AG09309 (cell line): ENCODE measurements at regions not wholly inside any gene's neighbourhood (a gene's known extent, or its start where the extent isn't known, plus 50 kb on each side); places are given as distances from the start of the nearest gene placed in this dataset.

Experiments
- DNase-seq: peaks from one replicate; pipeline ENCODE4 v3.0.0-alpha.2; 2010; ENCODE audit warnings: low read depth
- H3K4me3 ChIP-seq: 2 replicates; pipeline ENCODE4 v1.5.1; 2011; ENCODE audit warnings: mild to moderate bottlenecking, low read depth, low read length, moderate library complexity; ENCODE audit not compliant: control insufficient read depth
- CTCF ChIP-seq: IDR thresholded peaks from 2 replicates; pipeline ENCODE4 v1.5.1; 2011; ENCODE audit warnings: mild to moderate bottlenecking, low read depth, low read length, inconsistent platforms; ENCODE audit not compliant: insufficient read depth, control insufficient read depth; ENCODE audit errors: missing control alignments

DNA sequence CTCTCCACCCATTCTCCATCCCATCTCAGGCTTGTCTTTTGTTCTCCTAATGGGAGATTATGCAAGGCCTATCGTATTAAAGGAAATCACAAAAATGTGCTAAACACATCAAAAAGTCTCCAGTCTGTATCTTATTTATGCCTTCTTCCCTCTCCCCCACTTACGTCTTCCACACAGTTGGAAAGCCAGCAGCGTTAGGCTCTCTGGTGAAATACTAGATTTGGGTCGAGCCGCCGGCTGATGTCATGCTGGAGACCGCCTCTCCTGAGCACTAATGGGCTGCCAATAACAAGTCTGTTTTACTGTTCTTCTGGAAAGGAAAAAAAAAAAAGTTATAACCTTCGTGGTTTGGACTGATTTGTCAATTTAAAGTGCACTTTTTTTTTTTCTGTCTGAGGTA, 182.7 kb upstream of the SIX2 start:
- H3K4me3 ChIP-seq, result no peak overlapping the region
- no peak for DNase-seq
- TF ChIP-seq CTCF, result no peak

DNA sequence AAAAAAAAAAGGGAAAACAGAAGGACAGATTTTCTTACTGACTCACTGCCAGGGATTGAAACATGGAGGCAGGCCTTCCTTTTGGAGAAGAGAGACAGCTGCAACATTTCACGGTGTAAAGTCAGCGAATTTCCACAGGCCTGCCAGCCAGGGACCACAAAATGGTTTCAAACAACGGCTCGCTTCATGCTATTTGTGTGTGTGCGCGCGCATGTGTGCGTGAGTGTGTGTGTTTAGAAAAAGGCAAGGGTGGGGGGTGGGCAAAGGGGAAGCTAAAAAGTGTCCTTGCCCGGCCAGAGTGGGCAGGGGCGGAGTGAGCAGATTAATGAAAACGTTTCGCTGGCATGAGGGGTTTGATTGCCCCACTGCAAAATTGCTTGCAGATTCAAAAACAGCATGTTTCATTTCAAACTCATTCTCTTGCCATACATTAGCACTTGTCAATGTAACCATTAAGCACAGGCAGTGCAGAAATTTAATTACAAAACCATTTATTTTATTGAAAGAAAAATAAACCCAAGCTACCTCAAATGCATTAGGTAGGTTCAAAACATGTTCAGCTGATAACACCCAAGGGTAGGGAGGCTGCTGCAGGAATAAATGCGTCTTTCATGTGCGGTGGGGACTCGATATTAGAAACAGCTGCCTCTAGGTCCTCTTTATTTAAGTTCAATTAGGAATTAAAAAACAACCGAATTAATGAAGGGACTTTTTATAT, 182.1 kb upstream of the SIX2 start:
- H3K4me3 ChIP-seq, result no peak overlapping the region
- DNase-seq, result no peak
- TF ChIP-seq CTCF, result no peak

DNA sequence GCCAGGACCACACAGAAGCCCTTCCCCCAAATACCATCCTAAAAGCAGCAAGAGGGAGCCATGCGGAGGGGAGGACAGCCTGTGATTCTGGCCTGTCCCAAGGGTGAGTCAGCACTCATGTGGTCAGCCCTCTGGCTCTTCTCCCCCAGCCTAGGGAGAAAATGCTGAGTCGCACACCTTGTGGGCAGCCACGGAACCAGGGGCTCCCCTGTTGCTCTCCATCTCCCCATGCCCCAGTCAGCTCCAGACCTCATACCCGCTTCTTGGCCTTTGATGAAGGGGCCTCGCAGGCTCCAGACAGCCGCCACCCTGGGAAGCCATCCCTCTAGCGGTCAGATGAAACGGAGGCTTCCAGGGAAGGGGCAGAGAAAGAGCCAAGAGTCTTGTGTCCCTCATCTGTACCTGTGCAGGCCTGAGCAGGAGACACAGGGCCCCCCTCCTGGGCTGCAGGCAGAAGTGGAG, 181.3 kb upstream of the SIX2 start:
- DNase-seq, result no peak
- no peak for TF ChIP-seq CTCF
- no peak overlapping the region for H3K4me3 ChIP-seq

DNA sequence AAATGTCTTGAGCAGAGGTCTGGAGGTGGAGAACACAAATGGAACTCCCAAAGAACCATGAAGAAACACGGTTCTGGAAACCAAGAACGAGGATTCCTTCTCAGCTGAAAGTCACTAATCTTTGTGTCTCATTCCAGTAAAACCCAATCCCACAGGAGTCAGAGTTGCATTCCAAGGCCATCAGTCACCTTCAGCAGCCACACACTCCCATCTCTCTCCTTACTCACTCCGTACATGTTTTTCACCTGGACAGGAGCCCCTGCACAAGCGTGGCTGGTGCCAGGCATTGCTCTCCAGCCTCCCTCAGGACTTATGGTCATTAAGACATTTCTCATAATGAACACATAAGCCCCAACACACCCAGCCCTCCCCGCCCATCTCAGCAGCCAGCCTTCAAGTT, 175.4 kb upstream of the SIX2 start:
- no peak for DNase-seq
- no peak for TF ChIP-seq CTCF
- no peak overlapping the region for H3K4me3 ChIP-seq

- TF ChIP-seq CTCF, result no peak
- no peak overlapping the region for H3K4me3 ChIP-seq
- no peak for DNase-seq
Measured at GRCh38 chr2:45182667-45183295, 173.5 kb upstream of the SIX2 start.

GRCh38 chr2:45180779-45181178, 171.5 kb upstream of the SIX2 start:
- H3K4me3 ChIP-seq, result no peak overlapping the region
- no peak for TF ChIP-seq CTCF
- DNase-seq, result no peak
